ENCODE measurements at regions not wholly inside any gene's neighbourhood (a gene's known extent, or its start where the extent isn't known, plus 50 kb on each side); places are given as distances from the start of the nearest gene placed in this dataset.

GRCh38 chrY:8804317-8804716 lies 532.9 kb upstream of the TSPY4 start:
- H3K27ac Mint-ChIP-seq: no peak overlapping the region
- no peaks in the 10 kb centered on the region; the same call in 2 of the 3 replicates for H3K36me3 Mint-ChIP-seq (ENCODE audit: low read depth)
- no peaks in the 10 kb centered on the region for H3F3A ChIP-seq (replicated peaks; ENCODE audit: low read depth)
- H3K27me3 Mint-ChIP-seq (ENCODE audit: insufficient read depth, low read depth, poor library complexity): no peaks in the 10 kb centered on the region
- DNase-seq (ENCODE audit: low spot score) (no peak), ATAC-seq (no peak)
- no peaks in the 10 kb centered on the region for H3K36me3 ChIP-seq (ENCODE audit: insufficient read depth)
- no peak overlapping the region for H3K4me3 ChIP-seq
- no peak overlapping the region for H2AFZ ChIP-seq
- H3K4me3 Mint-ChIP-seq: no peak overlapping the region
- no peaks in the 10 kb centered on the region for H4K20me1 ChIP-seq (replicated peaks; ENCODE audit: insufficient read depth)
- no peak overlapping the region for H3K27ac ChIP-seq (ENCODE audit: low read depth)
- no peaks in the 10 kb centered on the region for H3K9me2 ChIP-seq (ENCODE audit: insufficient read depth)
- no peak overlapping the region for H3K4me2 ChIP-seq
- TF ChIP-seq EZH2phosphoT487 (IDR thresholded peaks at IDR 0.05; ENCODE audit: unreplicated experiment) (no peak), STAT1 (IDR thresholded peaks at IDR 0.05; ENCODE audit: unreplicated experiment) (no peak), CTCF (conservative IDR thresholded peaks at IDR 0.05; ENCODE audit: low read depth in 2 of 2) (no peak), ZNF462 (CRISPR knock-in tag; IDR thresholded peaks at IDR 0.05) (no peak), REST (IDR thresholded peaks at IDR 0.05; ENCODE audit: unreplicated experiment) (no peak), ZNF114 (CRISPR knock-in tag; IDR thresholded peaks at IDR 0.05) (no peak), CREB1 (CRISPR knock-in tag; IDR thresholded peaks at IDR 0.05; ENCODE audit: low read depth) (no peak), JUNB (IDR thresholded peaks at IDR 0.05; ENCODE audit: unreplicated experiment) (no peak), EZH2 (IDR thresholded peaks at IDR 0.05; ENCODE audit: low read depth, unreplicated experiment) (no peak), POLR2AphosphoS5 (IDR thresholded peaks at IDR 0.05; ENCODE audit: low read depth) (no peak), NANOG (IDR thresholded peaks at IDR 0.05; ENCODE audit: borderline replicate concordance) (no peak), ETS1 (IDR thresholded peaks at IDR 0.05) (no peak), ZNF331 (CRISPR knock-in tag; IDR thresholded peaks at IDR 0.05; ENCODE audit: low read depth) (no peak)
- H3K4me1 ChIP-seq (ENCODE audit: insufficient read depth): no peaks in the 10 kb centered on the region
- no peaks in the 10 kb centered on the region for H3K4me1 Mint-ChIP-seq
- H3K79me2 ChIP-seq (replicated peaks; ENCODE audit: insufficient read depth): no peaks in the 10 kb centered on the region
- H3K9me3 Mint-ChIP-seq: peaks cover 75% of the 10 kb centered on the region
- H3K27me3 ChIP-seq (ENCODE audit: insufficient read depth): no peaks in the 10 kb centered on the region
